Activated naive CD4-positive, alpha-beta T cell treated with Interleukin-2 at 50 U/mL for 16 hours (primary cell): ENCODE measurements at regions not wholly inside any gene's neighbourhood (a gene's known extent, or its start where the extent isn't known, plus 50 kb on each side); places are given as distances from the start of the nearest gene placed in this dataset.

ENCODE experiments used
- DNase-seq: peaks from one replicate; pipeline ENCODE4 v3.0.0-alpha.2; 2020

DNA sequence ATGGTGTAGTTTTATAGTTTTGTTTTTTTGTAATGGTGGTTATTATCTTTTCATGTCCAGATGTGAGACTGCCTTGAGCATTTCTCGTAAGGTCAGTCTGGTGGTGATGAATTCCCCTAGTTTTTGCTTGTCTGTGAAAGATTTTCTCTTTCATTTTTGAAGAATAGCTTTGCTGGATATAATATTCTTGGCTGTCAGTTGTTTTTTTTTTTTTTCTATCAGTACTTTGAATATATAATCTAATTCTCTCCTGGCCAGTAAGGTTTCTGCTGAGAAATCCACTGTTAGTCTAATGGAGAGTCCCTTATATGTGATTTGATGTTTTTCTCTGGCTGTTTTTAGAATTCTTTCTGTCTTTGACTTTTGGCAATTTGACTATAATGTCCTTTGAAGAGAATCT, 106.9 kb downstream of the CARTPT start:
- DNase-seq = no peak

DNA sequence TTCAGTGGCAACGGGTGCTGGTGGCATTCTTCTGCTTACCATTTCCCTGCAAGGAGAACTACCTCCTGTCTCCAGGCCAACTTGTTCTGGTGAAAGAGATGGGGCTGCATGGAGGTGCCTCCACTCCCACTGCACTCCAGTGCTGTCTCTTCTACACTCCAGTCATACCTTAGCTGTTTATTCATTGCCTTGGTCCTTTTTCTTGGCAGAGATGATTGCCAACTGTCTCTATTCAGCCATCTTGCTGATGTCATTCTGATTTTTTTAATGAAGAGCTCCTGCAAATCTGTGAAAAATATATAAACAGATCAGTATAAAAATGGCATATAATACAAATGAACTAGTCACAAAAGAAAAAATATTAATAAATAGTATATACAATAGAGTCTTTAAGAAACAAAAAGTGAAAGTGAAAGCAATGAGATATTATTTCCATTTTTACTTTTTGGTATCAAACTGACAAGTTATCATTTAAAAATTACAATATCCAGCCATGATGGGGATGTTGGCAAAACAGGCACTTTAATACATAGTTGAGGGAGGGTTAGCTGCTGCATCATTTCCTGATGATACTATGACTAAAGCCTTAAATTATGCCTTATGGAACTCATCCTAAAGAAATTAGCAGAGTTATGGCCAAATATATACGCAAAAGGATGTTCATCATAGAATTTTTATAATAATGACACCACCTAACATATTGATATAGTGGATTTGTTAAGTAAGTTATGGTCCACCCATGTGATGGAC, 109.4 kb downstream of the CARTPT start:
- DNase-seq = no peak

GRCh38 chr5:71829206-71829605, 110.1 kb downstream of the CARTPT start:
- DNase-seq = no peak

GRCh38 chr5:71830681-71831539, 111.8 kb downstream of the CARTPT start:
- DNase-seq = no peak

DNA sequence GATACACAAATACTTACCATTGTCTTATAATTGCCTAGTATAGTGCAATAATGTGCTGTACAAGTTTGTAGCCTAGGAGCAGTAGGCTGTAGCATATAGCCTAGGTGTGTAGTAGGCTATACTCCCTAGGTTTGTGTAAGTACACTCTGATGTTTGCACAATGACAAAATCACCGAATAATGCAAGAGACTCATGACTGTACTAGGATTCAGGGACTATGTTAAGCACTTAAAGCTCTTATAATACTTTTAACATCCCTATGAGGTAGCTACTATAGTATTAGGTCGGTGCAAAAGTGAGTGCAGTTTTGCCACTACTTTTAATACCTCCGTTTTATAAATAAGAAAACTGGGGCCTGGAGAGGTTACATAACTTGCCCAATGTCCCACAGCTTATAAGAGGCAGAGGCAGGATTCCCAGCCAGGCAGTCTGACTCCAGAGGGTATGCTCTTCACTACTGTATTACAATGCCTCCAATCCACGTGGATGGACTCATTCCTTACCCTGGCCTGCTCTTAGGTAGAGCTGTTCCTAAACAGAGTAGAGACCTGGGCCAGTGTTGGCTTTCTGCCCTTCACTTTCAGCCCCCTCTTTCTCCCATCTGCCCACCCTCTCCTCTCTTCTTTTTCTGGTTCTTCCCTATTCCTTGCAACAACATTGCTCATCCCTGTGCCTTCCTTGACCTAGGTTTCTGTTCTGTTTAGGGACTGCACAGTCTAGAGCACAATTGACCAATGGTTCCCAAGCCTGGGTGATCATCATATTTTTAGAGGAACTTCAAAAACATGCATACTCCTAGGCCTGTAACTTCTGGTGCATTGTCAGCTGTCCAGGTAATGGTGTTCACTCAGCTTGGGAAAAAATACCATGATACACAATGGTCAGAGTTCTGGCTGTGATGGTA, 114.0 kb downstream of the CARTPT start:
- no peak for DNase-seq

DNA sequence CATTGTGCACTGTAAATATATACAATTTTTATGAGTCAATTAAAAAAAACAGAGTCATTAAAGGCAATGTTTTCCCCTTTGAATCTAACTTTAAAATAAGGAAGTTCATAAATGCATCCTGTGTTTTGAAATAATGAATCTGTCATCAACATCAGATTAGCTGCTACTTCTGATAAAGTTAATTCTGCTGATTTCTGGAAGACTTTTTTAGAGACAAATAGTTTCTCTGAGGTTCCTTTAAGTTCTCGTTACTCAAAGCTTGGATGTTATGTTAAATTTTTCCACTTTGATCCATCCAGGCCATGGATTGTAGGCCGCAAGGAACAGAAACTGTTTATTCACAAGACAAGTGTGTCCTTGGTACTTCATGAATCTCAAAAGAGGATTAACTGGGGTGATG, 115.5 kb downstream of the CARTPT start:
- no peak for DNase-seq

DNA sequence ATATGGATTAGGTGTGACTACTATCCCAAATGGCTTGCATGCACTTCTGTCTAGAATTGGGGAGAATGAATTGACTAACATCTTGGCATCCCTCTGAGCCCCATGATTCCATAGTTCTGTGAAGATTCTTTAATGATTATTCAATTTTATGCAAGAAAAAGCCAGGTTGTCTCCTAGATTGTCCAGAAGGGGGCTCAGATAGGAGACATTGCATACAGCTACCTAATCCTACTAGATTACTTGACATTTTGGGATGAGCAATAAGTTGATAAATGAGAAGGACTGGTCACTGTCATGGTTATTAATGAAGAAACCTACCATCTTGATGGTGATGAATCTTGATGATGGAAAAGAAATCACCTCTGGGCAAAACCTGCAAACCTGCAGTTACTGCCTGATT, 117.0 kb downstream of the CARTPT start:
- no peak for DNase-seq

DNA sequence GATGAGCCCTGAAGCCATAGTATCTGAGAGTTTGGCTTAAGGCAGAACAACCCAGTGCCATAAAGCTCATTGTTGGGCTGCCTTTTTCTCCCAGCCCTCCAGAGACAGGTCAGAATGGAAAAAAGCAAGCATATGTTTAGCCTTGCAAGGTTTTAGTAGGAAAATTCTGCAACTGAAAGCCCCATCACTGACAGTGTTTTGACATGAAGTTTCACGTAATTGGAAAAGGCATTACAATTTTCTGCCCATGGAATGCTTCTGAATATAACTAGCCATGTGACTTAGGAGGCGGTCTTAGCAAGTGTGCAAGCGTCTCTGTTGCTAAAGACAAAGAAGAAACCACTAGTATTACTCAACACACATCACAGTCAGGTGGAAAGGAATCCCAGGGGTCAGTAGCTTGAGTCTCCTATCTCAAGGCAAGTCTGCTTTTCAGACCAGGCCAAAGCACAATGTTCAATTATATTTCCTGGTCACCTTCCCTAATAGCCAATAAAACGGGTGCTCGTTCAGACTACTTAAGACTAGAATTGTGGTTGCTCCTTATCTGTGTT, 117.6 kb downstream of the CARTPT start:
- DNase-seq = no peak

- DNase-seq = no peak
Measured at GRCh38 chr5:71838286-71838685, 119.2 kb downstream of the CARTPT start.

DNA sequence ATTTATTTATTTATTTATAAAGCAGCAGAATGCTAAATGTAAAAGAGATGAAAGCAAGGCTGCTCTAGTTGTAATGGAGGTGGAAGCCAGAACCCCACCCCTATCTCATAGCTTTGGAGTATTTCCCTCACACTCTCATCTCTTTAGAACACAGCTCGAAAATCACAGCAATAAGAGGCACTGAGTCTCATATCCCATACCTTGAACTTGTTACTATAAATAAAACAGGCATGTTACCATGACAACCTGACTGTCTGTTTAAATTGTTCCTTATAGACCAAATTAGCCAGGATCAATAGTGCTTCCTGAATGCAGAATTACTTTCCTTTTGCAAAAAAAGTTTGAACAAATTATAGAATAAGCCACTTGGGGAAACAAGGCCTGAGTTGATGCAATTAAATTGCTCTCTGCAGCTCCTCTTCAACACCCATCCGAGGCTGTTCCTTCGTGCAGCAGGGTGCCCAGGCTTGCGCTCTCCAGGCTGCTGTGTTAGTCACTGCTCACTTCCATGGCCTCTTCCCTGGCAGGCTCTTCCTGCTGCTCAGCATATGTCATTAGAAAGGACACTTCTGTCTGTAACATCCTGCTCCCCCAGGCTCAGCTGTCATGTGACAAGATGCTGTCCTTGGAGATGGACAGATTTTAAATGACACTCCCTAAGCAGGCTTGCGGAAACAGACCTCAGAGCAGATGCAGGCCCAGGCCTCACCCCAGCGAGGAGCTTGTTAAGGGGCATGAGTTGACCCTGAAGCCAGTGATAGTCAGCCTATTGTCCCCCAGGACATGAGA, 120.2 kb downstream of the CARTPT start:
- no peak for DNase-seq

- DNase-seq = no peak
Measured at GRCh38 chr5:71841107-71841506, 122.0 kb downstream of the CARTPT start.

GRCh38 chr5:71843111-71843510, 124.0 kb downstream of the CARTPT start:
- DNase-seq = no peak

GRCh38 chr5:71844862-71845261, 125.8 kb downstream of the CARTPT start:
- DNase-seq = no peak

- no peak for DNase-seq
Measured at GRCh38 chr5:71859515-71859914, 140.4 kb downstream of the CARTPT start.

- no peak for DNase-seq
Measured at GRCh38 chr5:71860048-71860447, 141.0 kb downstream of the CARTPT start.

DNA sequence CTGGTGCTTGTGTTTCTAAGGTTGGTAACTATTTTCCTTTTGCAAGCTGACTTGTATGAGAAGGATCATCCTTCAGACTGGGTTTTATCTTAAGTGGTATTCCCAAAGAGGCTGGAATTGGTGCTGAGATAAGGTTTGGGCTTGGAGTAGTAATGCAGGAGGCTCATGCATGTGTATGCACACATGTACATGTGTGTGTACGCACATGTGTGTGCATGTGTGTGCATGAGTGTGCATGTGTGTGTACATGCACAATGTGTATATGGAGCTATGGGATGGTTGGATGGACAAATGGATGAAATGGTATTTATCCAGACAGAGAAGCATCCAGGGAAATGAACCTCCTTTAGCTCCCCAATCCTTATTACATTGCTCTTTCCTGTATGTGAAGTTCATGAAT, 142.6 kb downstream of the CARTPT start:
- no peak for DNase-seq

GRCh38 chr5:71862087-71862486, 143.0 kb downstream of the CARTPT start:
- DNase-seq = no peak

DNA sequence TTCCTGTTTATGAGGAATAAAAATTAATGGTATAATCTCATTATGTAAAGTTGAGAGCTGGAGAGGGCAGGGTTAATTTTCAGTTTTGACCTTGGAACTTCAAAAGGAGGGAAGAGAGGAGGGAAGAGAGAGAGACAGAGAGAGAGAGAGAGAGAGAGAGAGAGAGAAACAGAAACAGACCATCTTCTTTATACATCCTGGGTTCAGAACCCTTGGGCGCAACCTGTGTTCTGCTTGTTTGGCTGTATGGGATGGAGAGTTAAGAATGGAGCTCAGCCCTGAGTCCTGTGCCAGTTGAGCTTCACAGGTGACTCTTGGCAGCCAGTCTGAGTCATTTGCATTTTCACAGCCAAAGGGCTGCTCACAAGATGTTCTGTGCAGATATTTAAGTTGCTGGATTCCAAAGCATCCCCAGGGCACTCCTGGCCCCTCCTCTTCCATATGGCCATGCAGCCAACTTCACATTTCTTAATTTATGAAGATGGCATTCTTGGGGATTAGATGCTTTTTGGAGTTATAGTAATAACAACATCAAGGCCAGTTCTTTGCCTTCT, 143.5 kb downstream of the CARTPT start:
- DNase-seq = no peak

- no peak for DNase-seq
Measured at GRCh38 chr5:71864730-71865601, 145.9 kb downstream of the CARTPT start.

DNA sequence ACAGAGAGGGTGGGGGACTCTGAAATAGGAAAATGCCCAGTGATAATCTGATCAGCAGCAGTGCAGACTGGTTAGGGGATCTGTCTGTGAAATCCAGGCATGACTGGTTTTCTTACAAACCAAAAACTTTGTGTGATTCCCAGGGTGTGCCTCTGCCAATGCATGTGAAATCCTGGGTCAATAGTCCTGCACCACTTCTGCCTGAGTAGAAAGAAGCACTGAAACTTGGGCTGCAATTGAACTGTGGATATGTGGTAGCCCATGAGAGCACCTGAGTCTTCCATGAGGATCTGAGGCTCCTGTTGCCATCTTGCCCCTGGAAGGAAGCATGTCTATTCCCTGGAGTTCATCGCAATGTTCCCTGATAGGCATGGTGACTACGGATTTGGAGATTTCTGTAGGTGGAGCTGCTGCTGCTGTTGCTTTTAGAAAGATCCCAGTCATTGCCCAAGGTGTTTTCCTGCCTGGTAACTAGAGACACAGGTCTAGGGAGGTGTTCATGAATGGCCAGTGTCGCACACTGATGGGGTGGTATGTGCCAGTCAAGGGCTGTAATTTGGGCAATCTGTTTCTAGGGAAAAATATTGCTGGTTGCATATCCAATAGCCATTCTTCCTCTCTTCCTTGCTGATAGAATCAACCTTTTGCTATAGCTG, 146.7 kb downstream of the CARTPT start:
- no peak for DNase-seq
